Gastrocnemius medialis (tissue), 4 donors: ENCODE measurements at regions not wholly inside any gene's neighbourhood (a gene's known extent, or its start where the extent isn't known, plus 50 kb on each side); places are given as distances from the start of the nearest gene placed in this dataset.

Experiments
- ATAC-seq, 2 donors: fragments of 150-250 bp; one replicate each; pipeline ENCODE4 v1.9.1; 2016
- DNase-seq, 2 donors: peaks; one replicate each; pipeline ENCODE4 v3.0.0-alpha.2; 2019
- H3K27ac ChIP-seq, 4 donors: fragments of 200-600 bp; sonication (generic); 1 replicate in 1 of 4; 2 replicates in 3 of 4; pipeline ENCODE4 v1.5.1; 2016 to 2018; ENCODE audit warnings: mild to moderate bottlenecking in 2 of 4, moderate library complexity in 1 of 4
- H3K27me3 ChIP-seq, 3 donors: fragments of 200-600 bp; sonication (generic) in 2 of 3; 1 replicate in 1 of 3; 2 replicates in 2 of 3; pipeline versions ENCODE4 v1.5.1 to v1.6.0; 2016 to 2019; ENCODE audit warnings: mild to moderate bottlenecking in 1 of 3, moderate library complexity in 1 of 3
- H3K36me3 ChIP-seq, 2 donors: fragments of 200-600 bp; sonication (generic) in 1 of 2; one replicate each; pipeline ENCODE4 v1.5.1; 2017 to 2018
- H3K4me1 ChIP-seq, 2 donors: fragments of 200-600 bp; sonication (generic) in 1 of 2; one replicate each; pipeline ENCODE4 v1.5.1; 2016 to 2017; ENCODE audit warnings: mild to moderate bottlenecking in 2 of 2
- H3K4me3 ChIP-seq, 4 donors: fragments of 200-600 bp; sonication (generic) in 3 of 4; 1 replicate in 1 of 4; 2 replicates in 3 of 4; pipeline ENCODE4 v1.5.1; 2016 to 2019; ENCODE audit warnings: mild to moderate bottlenecking in 2 of 4
- H3K9me3 ChIP-seq, 3 donors: fragments of 200-600 bp; sonication (generic) in 2 of 3; 1 replicate in 1 of 3; 2 replicates in 2 of 3; pipeline ENCODE4 v1.5.1; 2016 to 2019
- POLR2A ChIP-seq, 2 donors: fragments of 450-650 bp; IDR thresholded peaks; one replicate each; pipeline ENCODE4 v1.6.1; 2017; ENCODE audit warnings: antibody characterized with exemption in 2 of 2, mild to moderate bottlenecking in 2 of 2, moderate library complexity in 2 of 2
- in situ Hi-C, 4 donors: fragments of 200-750 bp; cut with MboI; loops; one replicate each; pipeline versions ENCODE4 v1.15.0 to v1.8.0; 2017; ENCODE audit warnings: low sequenced_read_pairs in 4 of 4
- intact Hi-C: fragments of 100-400 bp; cut with DNase I; formaldehyde crosslinking; loops from one replicate; pipeline ENCODE4 v1.15.1; 2023; ENCODE audit warnings: low total_unique reads
- TF ChIP-seq, protein P1 (sequence below), 5 experiments: fragments of 450-650 bp in 3 of 5; fragments of 200-600 bp in 2 of 5; sonication (generic) in 2 of 5; IDR thresholded peaks in 4 of 5; conservative IDR thresholded peaks in 1 of 5; 1 replicate in 4 of 5; 2 replicates in 1 of 5; pipeline ENCODE4 v1.5.1; 2016 to 2019; ENCODE audit warnings: antibody characterized with exemption in 5 of 5, mild to moderate bottlenecking in 3 of 5, moderate library complexity in 3 of 5

DNA sequence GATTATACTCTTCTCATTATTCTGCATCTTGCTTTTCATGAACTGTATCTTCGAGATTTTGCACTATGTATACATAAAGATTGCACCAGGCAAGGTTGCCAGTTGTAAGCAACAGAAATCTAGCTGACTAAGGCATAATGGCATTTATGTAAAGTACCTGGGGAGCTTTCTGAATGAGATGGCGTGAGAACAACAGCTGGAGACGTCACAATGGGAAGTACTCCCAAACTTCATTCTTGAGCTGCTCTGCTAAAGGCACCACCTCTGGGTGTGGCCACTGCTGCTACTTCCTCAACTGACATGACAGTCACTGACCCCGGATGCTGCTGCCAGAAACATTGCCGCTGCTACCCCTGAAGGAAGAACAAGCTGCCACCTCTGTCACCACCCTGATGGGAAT, 220.7 kb downstream of the NOVA1 start:
- Histone ChIP-seq H3K4me1 (no peaks in the 10 kb centered on the region), H3K36me3 (no peaks in the 10 kb centered on the region), H3K4me3 (no peak overlapping the region), H3K27ac (no peak overlapping the region), H3K27me3 (no peaks in the 10 kb centered on the region), H3K9me3 (no peaks in the 10 kb centered on the region)
- ATAC-seq: no peak
- in situ Hi-C loops (no loop called here), intact Hi-C loops (no loop called here)
- TF ChIP-seq, protein P1, sequence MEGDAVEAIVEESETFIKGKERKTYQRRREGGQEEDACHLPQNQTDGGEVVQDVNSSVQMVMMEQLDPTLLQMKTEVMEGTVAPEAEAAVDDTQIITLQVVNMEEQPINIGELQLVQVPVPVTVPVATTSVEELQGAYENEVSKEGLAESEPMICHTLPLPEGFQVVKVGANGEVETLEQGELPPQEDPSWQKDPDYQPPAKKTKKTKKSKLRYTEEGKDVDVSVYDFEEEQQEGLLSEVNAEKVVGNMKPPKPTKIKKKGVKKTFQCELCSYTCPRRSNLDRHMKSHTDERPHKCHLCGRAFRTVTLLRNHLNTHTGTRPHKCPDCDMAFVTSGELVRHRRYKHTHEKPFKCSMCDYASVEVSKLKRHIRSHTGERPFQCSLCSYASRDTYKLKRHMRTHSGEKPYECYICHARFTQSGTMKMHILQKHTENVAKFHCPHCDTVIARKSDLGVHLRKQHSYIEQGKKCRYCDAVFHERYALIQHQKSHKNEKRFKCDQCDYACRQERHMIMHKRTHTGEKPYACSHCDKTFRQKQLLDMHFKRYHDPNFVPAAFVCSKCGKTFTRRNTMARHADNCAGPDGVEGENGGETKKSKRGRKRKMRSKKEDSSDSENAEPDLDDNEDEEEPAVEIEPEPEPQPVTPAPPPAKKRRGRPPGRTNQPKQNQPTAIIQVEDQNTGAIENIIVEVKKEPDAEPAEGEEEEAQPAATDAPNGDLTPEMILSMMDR (IDR thresholded peaks at IDR 0.05 in 4 of 5, conservative IDR thresholded peaks at IDR 0.05 in 1 of 5): no peak
- no peak for TF ChIP-seq POLR2A (IDR thresholded peaks at IDR 0.05)
- DNase-seq: no peak

DNA sequence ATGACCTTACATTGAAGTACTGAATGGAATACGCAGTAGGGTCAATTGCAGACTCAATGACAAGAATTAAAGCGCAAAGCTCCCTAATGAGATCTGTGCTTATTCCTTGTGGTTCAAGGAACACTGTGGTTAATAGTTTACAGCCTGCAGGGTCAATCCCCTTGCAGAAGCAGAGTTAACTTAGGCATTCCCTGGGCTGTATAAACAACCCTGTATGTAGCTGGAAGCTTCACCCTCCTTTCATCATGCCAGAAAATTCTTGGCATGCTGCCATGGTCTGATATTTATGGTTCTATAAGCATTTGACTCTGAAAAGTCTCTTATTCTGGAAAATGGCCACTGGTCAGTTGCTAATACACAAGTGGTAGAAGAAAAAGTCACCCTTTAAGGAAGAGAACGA, 227.7 kb downstream of the NOVA1 start:
- no peaks in the 10 kb centered on the region for H3K9me3 ChIP-seq
- in situ Hi-C loops (no loop called here), intact Hi-C loops (no loop called here)
- TF ChIP-seq, protein P1 (IDR thresholded peaks at IDR 0.05 in 4 of 5, conservative IDR thresholded peaks at IDR 0.05 in 1 of 5): no peak
- TF ChIP-seq POLR2A (IDR thresholded peaks at IDR 0.05): no peak
- DNase-seq (no peak), ATAC-seq (no peak)
- H3K36me3 ChIP-seq: no peaks in the 10 kb centered on the region
- H3K4me3 ChIP-seq: no peak overlapping the region
- no peaks in the 10 kb centered on the region for H3K27me3 ChIP-seq
- H3K27ac ChIP-seq: no peak overlapping the region
- H3K4me1 ChIP-seq: no peaks in the 10 kb centered on the region

DNA sequence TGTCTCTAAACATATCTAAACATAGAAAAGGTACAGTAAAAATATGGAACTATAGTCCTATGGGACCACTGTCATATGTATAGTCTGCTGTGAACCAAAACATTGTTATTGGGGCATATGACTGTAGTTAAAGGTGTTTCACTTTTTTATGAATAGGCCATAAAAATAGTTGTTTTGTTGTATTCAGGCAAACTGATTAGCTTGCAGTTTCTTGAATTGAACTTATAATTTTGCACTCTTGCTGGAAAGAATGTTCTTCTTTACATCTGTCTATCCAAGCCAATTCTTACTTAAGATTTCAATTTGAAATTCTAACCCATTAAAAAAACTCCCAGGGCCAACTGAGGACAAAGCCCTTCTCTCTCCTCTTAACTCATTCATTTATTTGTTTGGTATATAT, 234.1 kb downstream of the NOVA1 start:
- no peaks in the 10 kb centered on the region for H3K27me3 ChIP-seq
- no peak overlapping the region for H3K27ac ChIP-seq
- H3K9me3 ChIP-seq: no peaks in the 10 kb centered on the region
- H3K36me3 ChIP-seq: no peaks in the 10 kb centered on the region
- in situ Hi-C loops (no loop called here), intact Hi-C loops (no loop called here)
- ATAC-seq: no peak
- no peak for TF ChIP-seq POLR2A (IDR thresholded peaks at IDR 0.05)
- TF ChIP-seq, protein P1 (IDR thresholded peaks at IDR 0.05 in 4 of 5, conservative IDR thresholded peaks at IDR 0.05 in 1 of 5): no peak
- H3K4me3 ChIP-seq: no peak overlapping the region
- no peaks in the 10 kb centered on the region for H3K4me1 ChIP-seq
- no peak for DNase-seq

DNA sequence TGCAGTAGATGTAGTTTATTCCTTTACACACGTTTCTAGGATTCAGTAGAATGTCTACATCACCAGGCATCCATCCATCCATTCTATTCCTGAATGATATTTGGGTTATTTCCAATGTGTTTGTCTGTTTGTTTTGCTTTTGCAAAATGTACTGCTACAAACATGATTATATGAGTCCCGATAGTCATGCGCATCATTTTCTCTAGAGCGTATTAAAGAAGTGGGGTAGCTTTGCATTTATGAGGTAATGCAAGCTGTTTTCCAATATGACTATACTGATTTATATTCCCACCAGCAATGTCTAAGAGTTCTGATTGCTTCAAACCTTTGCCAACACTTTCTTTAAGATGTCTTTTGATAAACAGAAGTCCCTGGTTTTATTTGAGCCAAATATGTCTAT, 253.2 kb downstream of the NOVA1 start:
- Histone ChIP-seq H3K9me3 (no peaks in the 10 kb centered on the region), H3K27me3 (no peaks in the 10 kb centered on the region), H3K27ac (no peak overlapping the region), H3K4me1 (no peaks in the 10 kb centered on the region), H3K4me3 (no peak overlapping the region), H3K36me3 (no peaks in the 10 kb centered on the region)
- in situ Hi-C loops (no loop called here), intact Hi-C loops (no loop called here)
- ATAC-seq (no peak), DNase-seq (no peak)
- TF ChIP-seq, protein P1 (IDR thresholded peaks at IDR 0.05 in 4 of 5, conservative IDR thresholded peaks at IDR 0.05 in 1 of 5): no peak
- no peak for TF ChIP-seq POLR2A (IDR thresholded peaks at IDR 0.05)

DNA sequence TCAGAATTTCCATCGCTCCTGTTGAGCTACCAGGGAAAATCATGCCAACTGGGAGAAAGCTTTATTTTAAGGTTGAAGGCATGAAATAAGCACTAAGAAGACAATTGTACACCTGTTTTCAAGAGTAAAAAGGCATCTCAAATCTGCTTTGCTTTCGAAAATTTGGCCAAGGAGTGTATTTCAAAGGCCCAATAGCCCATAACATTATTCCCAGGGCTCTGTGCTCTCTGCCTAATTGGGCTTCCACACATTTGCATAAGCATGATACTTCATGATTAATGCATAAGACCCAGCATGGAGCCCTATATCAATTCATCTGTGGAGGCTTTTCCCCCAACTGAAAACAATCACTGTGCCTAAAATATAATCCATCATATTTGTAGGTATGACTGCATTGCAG, 258.5 kb downstream of the NOVA1 start:
- Histone ChIP-seq H3K27me3 (no peaks in the 10 kb centered on the region), H3K4me1 (no peaks in the 10 kb centered on the region), H3K4me3 (no peak overlapping the region), H3K9me3 (no peaks in the 10 kb centered on the region), H3K27ac (no peak overlapping the region), H3K36me3 (no peaks in the 10 kb centered on the region)
- ATAC-seq (no peak), DNase-seq (no peak)
- TF ChIP-seq, protein P1 (IDR thresholded peaks at IDR 0.05 in 4 of 5, conservative IDR thresholded peaks at IDR 0.05 in 1 of 5): no peak
- no peak for TF ChIP-seq POLR2A (IDR thresholded peaks at IDR 0.05)
- intact Hi-C loops (no loop called here), in situ Hi-C loops (no loop called here)
